ENCODE measurements at regions not wholly inside any gene's neighbourhood (a gene's known extent, or its start where the extent isn't known, plus 50 kb on each side); places are given as distances from the start of the nearest gene placed in this dataset.

GRCh38 chr12:28023156-28023887 lies 50.8 kb upstream of the PTHLH start:
- no peaks in the 10 kb centered on the region for H3K36me3 Mint-ChIP-seq
- H3K4me3 Mint-ChIP-seq = peak overlapping the region; percentile 27
- TF ChIP-seq CTCF (IDR thresholded peaks at IDR 0.05) (no peak), EZH2phosphoT487 (IDR thresholded peaks at IDR 0.05) (no peak), EZH2 (IDR thresholded peaks at IDR 0.05) (no peak)
- peaks cover 2% of the 10 kb centered on the region for H3K9me3 Mint-ChIP-seq
- Histone ChIP-seq H2AFZ (replicated peaks) (no peak overlapping the region), H3K36me3 (no peaks in the 10 kb centered on the region), H4K20me1 (ENCODE audit: low read depth) (no peaks in the 10 kb centered on the region), H3K27ac (no peak overlapping the region), H3F3A (ENCODE audit: low read depth) (no peaks in the 10 kb centered on the region), H3K4me2 (no peak overlapping the region), H3K9me3 (ENCODE audit: low read depth) (no peaks in the 10 kb centered on the region), H3K4me3 (no peak overlapping the region), H3K4me1 (no peaks in the 10 kb centered on the region), H3K27me3 (no peaks in the 10 kb centered on the region), H3K9ac (no peak overlapping the region), H3K79me2 (ENCODE audit: low read depth) (no peaks in the 10 kb centered on the region)
- DNase-seq (ENCODE audit: low spot score) = no peak
- peaks cover 2% of the 10 kb centered on the region for H3K27me3 Mint-ChIP-seq (ENCODE audit: insufficient read depth, low read depth)
- peaks cover 6% of the 10 kb centered on the region for H3K4me1 Mint-ChIP-seq
- no peak overlapping the region for H3K27ac Mint-ChIP-seq

GRCh38 chr12:28024231-28024995 lies 51.9 kb upstream of the PTHLH start:
- no peaks in the 10 kb centered on the region for H3K27me3 ChIP-seq
- no peak for TF ChIP-seq EZH2phosphoT487 (IDR thresholded peaks at IDR 0.05)
- no peak for TF ChIP-seq CTCF (IDR thresholded peaks at IDR 0.05)

GRCh38 chr12:28025821-28026505 lies 53.4 kb upstream of the PTHLH start:
- Histone ChIP-seq H3K9me3 (ENCODE audit: low read depth) (no peaks in the 10 kb centered on the region), H3K79me2 (ENCODE audit: low read depth) (no peaks in the 10 kb centered on the region), H3K27me3 (no peaks in the 10 kb centered on the region), H3K4me3 (no peak overlapping the region), H3K4me2 (no peak overlapping the region), H2AFZ (replicated peaks) (no peak overlapping the region), H3F3A (ENCODE audit: low read depth) (no peaks in the 10 kb centered on the region), H4K20me1 (ENCODE audit: low read depth) (no peaks in the 10 kb centered on the region), H3K27ac (no peak overlapping the region), H3K36me3 (no peaks in the 10 kb centered on the region), H3K9ac (no peak overlapping the region), H3K4me1 (no peaks in the 10 kb centered on the region)
- Mint-ChIP-seq H3K27ac (no peak overlapping the region), H3K4me3 (no peak overlapping the region), H3K27me3 (ENCODE audit: insufficient read depth, low read depth) (peaks cover 2% of the 10 kb centered on the region), H3K9me3 (peaks cover 2% of the 10 kb centered on the region), H3K36me3 (no peaks in the 10 kb centered on the region), H3K4me1 (peaks cover 6% of the 10 kb centered on the region)
- TF ChIP-seq EZH2 (IDR thresholded peaks at IDR 0.05) = no peak
- TF ChIP-seq EZH2phosphoT487 (IDR thresholded peaks at IDR 0.05) = no peak
- no peak for TF ChIP-seq CTCF (IDR thresholded peaks at IDR 0.05)
- DNase-seq (ENCODE audit: low spot score) = no peak

More at GRCh38 chr12:28024231-28024995, 51.9 kb upstream of the PTHLH start:
- Histone ChIP-seq H3K27ac (no peak overlapping the region), H3K9ac (no peak overlapping the region), H2AFZ (replicated peaks) (no peak overlapping the region), H3K4me3 (no peak overlapping the region), H3K9me3 (ENCODE audit: low read depth) (no peaks in the 10 kb centered on the region), H3K4me2 (no peak overlapping the region), H3F3A (ENCODE audit: low read depth) (no peaks in the 10 kb centered on the region), H4K20me1 (ENCODE audit: low read depth) (no peaks in the 10 kb centered on the region), H3K79me2 (ENCODE audit: low read depth) (no peaks in the 10 kb centered on the region), H3K36me3 (no peaks in the 10 kb centered on the region), H3K4me1 (no peaks in the 10 kb centered on the region)
- H3K4me3 Mint-ChIP-seq = no peak overlapping the region
- no peak overlapping the region for H3K27ac Mint-ChIP-seq
- no peaks in the 10 kb centered on the region for H3K36me3 Mint-ChIP-seq
- H3K9me3 Mint-ChIP-seq = peaks cover 2% of the 10 kb centered on the region
- DNase-seq (ENCODE audit: low spot score) = no peak
- H3K27me3 Mint-ChIP-seq (ENCODE audit: insufficient read depth, low read depth) = peaks cover 2% of the 10 kb centered on the region
- H3K4me1 Mint-ChIP-seq = peaks cover 6% of the 10 kb centered on the region
